OCI-LY3 (cell line): ENCODE measurements at regions not wholly inside any gene's neighbourhood (a gene's known extent, or its start where the extent isn't known, plus 50 kb on each side); places are given as distances from the start of the nearest gene placed in this dataset.
"Not testable (repeated sequence)": the region's sequence is repeated elsewhere in the genome, so short reads cannot be mapped to it uniquely, and the experiment has no call there.

Source experiments
- H2AFZ ChIP-seq: fragments of 200-600, 300-600 bp; shearing (Covaris generic); 2 replicates; pipeline ENCODE4 v1.6.0; 2014; ENCODE audit warnings: antibody characterized with exemption, low read depth, low read length
- H3K27ac ChIP-seq: fragments of 200-600, 300-600 bp; sonication (generic); 2 replicates; pipeline ENCODE4 v1.5.1; 2014; ENCODE audit warnings: mild to moderate bottlenecking, low read length, moderate library complexity, mixed read lengths
- H3K27me3 ChIP-seq: fragments of 200-600, 300-600 bp; sonication (generic); 2 replicates; pipeline ENCODE4 v1.6.1; 2014; ENCODE audit warnings: low read depth, low read length, mixed read lengths
- H3K36me3 ChIP-seq: fragments of 200-600, 300-600 bp; sonication (generic); replicated peaks from 2 replicates; pipeline ENCODE3; 2014; ENCODE audit warnings: low read depth, low read length, mixed read lengths
- H3K4me1 ChIP-seq: fragments of 300-600, 200-600 bp; sonication (generic); 2 replicates; pipeline ENCODE4 v1.6.1; 2014; ENCODE audit warnings: low read length, mixed read lengths
- H3K4me2 ChIP-seq: fragments of 200-600, 300-600 bp; sonication (generic); 2 replicates; pipeline ENCODE4 v1.6.1; 2014; ENCODE audit warnings: low read length, mixed read lengths
- H3K4me3 ChIP-seq: fragments of 300-600, 200-600 bp; sonication (generic); 2 replicates; pipeline ENCODE4 v1.5.1; 2014; ENCODE audit warnings: antibody characterized with exemption, mild to moderate bottlenecking, low read length, moderate library complexity
- H3K79me2 ChIP-seq: fragments of 300-600, 200-600 bp; shearing (Covaris generic); 2 replicates; pipeline ENCODE4 v1.6.1; 2014; ENCODE audit warnings: mild to moderate bottlenecking, low read length, mixed read lengths
- H3K9ac ChIP-seq: fragments of 300-600, 200-600 bp; shearing (Covaris generic); 2 replicates; pipeline ENCODE4 v1.6.0; 2014; ENCODE audit warnings: mild to moderate bottlenecking, low read length, moderate library complexity
- H3K9me3 ChIP-seq: fragments of 200-600, 300-600 bp; shearing (Covaris generic); 2 replicates; pipeline ENCODE4 v1.6.1; 2014; ENCODE audit warnings: low read length, mixed read lengths; ENCODE audit not compliant: insufficient read depth
- H4K20me1 ChIP-seq: fragments of 200-600, 300-600 bp; sonication (generic); 2 replicates; pipeline ENCODE4 v1.6.1; 2016; ENCODE audit warnings: low read length, mixed read lengths; ENCODE audit not compliant: insufficient read depth
- EZH2phosphoT487 ChIP-seq: fragments of 200-600 bp; shearing (Covaris generic); IDR thresholded peaks from 2 replicates; pipeline ENCODE4 v1.6.1; 2018; ENCODE audit warnings: antibody characterized with exemption, mixed run types, low read depth
- TF ChIP-seq, protein P1 (sequence below): fragments of 200-600, 300-600 bp; sonication (generic); IDR thresholded peaks from 2 replicates; pipeline ENCODE4 v1.5.1; 2014; ENCODE audit warnings: antibody characterized with exemption, low read length, low read depth

DNA sequence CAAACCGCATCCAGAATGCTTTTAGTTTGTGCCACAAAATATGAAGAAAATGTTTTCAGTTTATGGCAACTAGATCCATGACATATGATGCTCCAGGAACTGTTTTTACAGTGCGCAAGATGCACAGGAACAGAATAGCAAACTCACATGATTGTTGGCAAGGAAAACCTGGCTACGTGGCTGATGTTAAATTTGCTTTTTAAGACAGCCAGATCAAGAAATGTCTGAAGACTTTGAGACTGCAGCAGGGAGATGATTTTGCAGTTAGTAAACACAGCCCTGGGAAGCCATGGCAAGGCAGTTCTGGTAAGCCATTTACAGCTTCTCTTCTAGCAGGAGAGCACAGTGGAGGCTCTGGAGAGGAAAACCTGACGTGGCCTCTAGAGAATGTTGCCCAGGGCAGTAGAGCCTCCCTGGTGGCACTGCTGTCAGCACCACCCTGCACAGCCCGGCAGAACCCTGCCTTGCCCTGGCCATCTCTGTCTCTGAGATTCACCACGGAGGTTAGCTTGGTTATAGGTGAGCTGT is 69.8 kb upstream of the TNRC6B start:
- peaks cover 13% of the 10 kb centered on the region; the same call in 1 of the 2 replicates for H4K20me1 ChIP-seq
- no peaks in the 10 kb centered on the region for H3K36me3 ChIP-seq
- no peak overlapping the region for H3K9ac ChIP-seq
- TF ChIP-seq EZH2phosphoT487, result no peak
- TF ChIP-seq, protein P1, sequence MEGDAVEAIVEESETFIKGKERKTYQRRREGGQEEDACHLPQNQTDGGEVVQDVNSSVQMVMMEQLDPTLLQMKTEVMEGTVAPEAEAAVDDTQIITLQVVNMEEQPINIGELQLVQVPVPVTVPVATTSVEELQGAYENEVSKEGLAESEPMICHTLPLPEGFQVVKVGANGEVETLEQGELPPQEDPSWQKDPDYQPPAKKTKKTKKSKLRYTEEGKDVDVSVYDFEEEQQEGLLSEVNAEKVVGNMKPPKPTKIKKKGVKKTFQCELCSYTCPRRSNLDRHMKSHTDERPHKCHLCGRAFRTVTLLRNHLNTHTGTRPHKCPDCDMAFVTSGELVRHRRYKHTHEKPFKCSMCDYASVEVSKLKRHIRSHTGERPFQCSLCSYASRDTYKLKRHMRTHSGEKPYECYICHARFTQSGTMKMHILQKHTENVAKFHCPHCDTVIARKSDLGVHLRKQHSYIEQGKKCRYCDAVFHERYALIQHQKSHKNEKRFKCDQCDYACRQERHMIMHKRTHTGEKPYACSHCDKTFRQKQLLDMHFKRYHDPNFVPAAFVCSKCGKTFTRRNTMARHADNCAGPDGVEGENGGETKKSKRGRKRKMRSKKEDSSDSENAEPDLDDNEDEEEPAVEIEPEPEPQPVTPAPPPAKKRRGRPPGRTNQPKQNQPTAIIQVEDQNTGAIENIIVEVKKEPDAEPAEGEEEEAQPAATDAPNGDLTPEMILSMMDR, result no peak
- no peak overlapping the region for H3K27ac ChIP-seq
- no peaks in the 10 kb centered on the region for H3K27me3 ChIP-seq
- H3K9me3 ChIP-seq, result no peaks in the 10 kb centered on the region
- H3K79me2 ChIP-seq, result 0 out of 2 replicates have a peak, but pooled peaks cover 6% of the 10 kb centered on the region
- H3K4me2 ChIP-seq, result peak overlapping the region; percentile 45
- no peak overlapping the region for H2AFZ ChIP-seq
- peaks cover 16% of the 10 kb centered on the region for H3K4me1 ChIP-seq
- H3K4me3 ChIP-seq, result 0 out of 2 replicates have a peak overlapping the region, but pooled peaks have one; percentile 6

DNA sequence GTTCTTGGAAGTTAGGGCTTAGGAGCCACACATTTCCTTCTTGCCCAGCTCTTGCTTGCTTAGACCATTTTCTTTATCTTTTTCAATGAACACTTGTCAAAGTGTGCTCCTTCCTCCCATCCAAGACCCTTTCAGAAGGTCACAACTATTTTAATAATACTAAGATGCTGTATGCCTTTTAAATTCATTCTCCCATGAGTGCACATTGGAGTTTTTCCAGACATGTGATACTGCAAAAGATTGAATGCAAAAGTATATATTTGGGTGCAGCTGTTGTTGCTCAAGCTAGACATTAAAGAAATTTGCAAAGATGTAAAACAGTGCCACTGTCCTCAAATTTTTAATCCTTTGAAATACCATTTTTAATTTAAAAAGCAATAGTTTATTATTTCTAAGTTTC is 69.3 kb upstream of the TNRC6B start:
- peaks cover 13% of the 10 kb centered on the region; the same call in 1 of the 2 replicates for H4K20me1 ChIP-seq
- no peaks in the 10 kb centered on the region for H3K27me3 ChIP-seq
- no peaks in the 10 kb centered on the region for H3K36me3 ChIP-seq
- H3K9ac ChIP-seq, result no peak overlapping the region
- H3K4me1 ChIP-seq, result peaks cover 16% of the 10 kb centered on the region
- 0 out of 2 replicates have a peak overlapping the region, but pooled peaks have one; percentile 45 for H3K4me2 ChIP-seq
- H3K27ac ChIP-seq, result no peak overlapping the region
- H3K9me3 ChIP-seq, result no peaks in the 10 kb centered on the region
- 0 out of 2 replicates have a peak, but pooled peaks cover 6% of the 10 kb centered on the region for H3K79me2 ChIP-seq
- H2AFZ ChIP-seq, result no peak overlapping the region
- H3K4me3 ChIP-seq, result no peak overlapping the region
- TF ChIP-seq, protein P1, result no peak
- no peak for TF ChIP-seq EZH2phosphoT487

DNA sequence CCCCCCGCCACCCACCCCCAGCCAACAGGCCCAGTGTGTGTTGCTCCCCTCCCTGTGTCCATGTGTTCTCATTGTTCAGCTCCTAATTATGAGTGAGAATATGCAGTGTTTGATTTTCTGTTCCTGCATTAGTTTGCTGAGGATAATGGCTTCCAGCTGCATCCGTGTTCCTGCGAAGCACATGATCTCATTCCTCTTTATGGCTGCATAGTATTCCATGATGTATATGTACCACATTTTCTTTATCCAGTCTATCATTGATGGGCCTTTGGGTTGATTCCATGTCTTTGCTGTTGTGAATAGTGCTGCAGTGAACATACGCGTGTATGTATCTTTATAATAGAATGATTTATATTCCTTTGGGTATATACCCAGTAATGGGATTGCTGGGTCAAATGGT is 68.8 kb upstream of the TNRC6B start:
- not testable (repeated sequence) for H3K4me2 ChIP-seq, H3K27ac ChIP-seq, H3K9ac ChIP-seq, H2AFZ ChIP-seq, H3K36me3 ChIP-seq, H3K9me3 ChIP-seq, H3K79me2 ChIP-seq, H3K4me3 ChIP-seq, H3K27me3 ChIP-seq
- peaks cover 16% of the 10 kb centered on the region for H3K4me1 ChIP-seq
- H4K20me1 ChIP-seq, result peaks cover 13% of the 10 kb centered on the region; the same call in 1 of the 2 replicates

DNA sequence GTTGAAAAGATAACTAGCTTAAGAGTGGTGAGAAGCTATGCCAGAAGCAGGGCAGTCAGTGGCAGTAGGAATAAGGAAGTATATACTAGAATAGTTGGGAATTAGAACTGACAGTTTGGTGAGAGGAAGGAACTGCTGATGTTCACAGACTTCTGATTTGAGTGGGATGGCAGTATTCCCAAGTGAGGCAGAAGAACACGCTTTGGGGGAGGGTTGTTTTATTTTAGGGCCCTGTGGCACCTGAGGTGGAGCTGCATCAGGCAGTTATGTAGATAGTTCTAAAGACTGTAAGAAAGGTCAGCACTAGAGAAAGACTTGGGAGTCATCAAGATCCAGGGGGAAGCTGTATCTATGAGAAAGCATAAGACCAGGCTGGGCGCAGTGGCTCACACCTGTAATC is 66.3 kb upstream of the TNRC6B start:
- Histone ChIP-seq H3K4me2 (no peak overlapping the region), H3K4me3 (no peak overlapping the region), H3K9ac (no peak overlapping the region), H3K4me1 (peaks cover 16% of the 10 kb centered on the region), H4K20me1 (peaks cover 22% of the 10 kb centered on the region), H3K27ac (no peak overlapping the region), H3K79me2 (0 out of 2 replicates have a peak, but pooled peaks cover 6% of the 10 kb centered on the region), H3K9me3 (no peaks in the 10 kb centered on the region), H3K36me3 (no peaks in the 10 kb centered on the region), H3K27me3 (no peaks in the 10 kb centered on the region), H2AFZ (no peak overlapping the region)
- TF ChIP-seq EZH2phosphoT487, result no peak
- TF ChIP-seq, protein P1, result no peak

DNA sequence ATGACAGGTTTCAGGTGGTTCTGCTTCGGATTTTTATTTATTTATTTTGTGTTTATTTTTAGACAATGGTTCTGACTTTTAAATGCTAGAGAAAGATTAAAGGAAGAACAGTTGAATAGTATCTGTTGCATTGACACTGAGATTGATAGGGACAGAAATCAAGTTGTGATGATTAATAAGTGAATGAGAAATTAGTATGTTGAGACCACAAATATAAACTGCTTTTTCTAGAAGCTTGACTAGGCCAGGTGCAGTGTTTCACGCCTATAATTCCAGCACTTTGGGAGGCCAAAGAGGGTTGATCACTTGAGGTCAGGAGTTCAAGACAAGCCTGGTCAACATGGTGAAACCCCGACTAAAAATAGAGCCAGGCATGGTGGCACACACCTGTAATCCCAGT is 65.1 kb upstream of the TNRC6B start:
- no peaks in the 10 kb centered on the region for H3K27me3 ChIP-seq
- no peak overlapping the region for H2AFZ ChIP-seq
- no peak for TF ChIP-seq EZH2phosphoT487
- TF ChIP-seq, protein P1, result no peak

More for the DNA sequence above, 65.1 kb upstream of the TNRC6B start:
- Histone ChIP-seq H4K20me1 (peaks cover 21% of the 10 kb centered on the region), H3K27ac (no peak overlapping the region), H3K4me1 (peaks cover 7% of the 10 kb centered on the region), H3K36me3 (no peaks in the 10 kb centered on the region), H3K9me3 (no peaks in the 10 kb centered on the region), H3K4me3 (no peak overlapping the region), H3K9ac (no peak overlapping the region), H3K4me2 (no peak overlapping the region), H3K79me2 (0 out of 2 replicates have a peak, but pooled peaks cover 6% of the 10 kb centered on the region)
